B cell (primary cell): ENCODE measurements at regions not wholly inside any gene's neighbourhood (a gene's known extent, or its start where the extent isn't known, plus 50 kb on each side); places are given as distances from the start of the nearest gene placed in this dataset.

Source experiments
- ATAC-seq: fragments of 200-7000 bp; cut with Tn5 transposase; one replicate; pipeline ENCODE4 v1.10.0; 2021; ENCODE audit warnings: low read depth, mild to moderate bottlenecking, moderate number of reproducible peaks, moderate library complexity
- CTCF ChIA-PET: fragments of 350-600 bp; sonication (Branson Sonifier 250); formaldehyde crosslinking; loops from one replicate; lab custom pipeline; 2021; ENCODE audit warnings: antibody characterized with exemption, inconsistent platforms; lab: Charles Lee
- POLR2A ChIA-PET: fragments of 350-600 bp; sonication (Branson Sonifier 250); formaldehyde crosslinking; loops from one replicate; lab custom pipeline; 2021; ENCODE audit warnings: antibody characterized with exemption; lab: Charles Lee
- DNase-seq: peaks from one replicate; pipeline ENCODE4 v3.0.0; 2013
- H2AFZ ChIP-seq: 2 replicates; pipeline ENCODE4 v1.6.1; 2012; ENCODE audit warnings: mild to moderate bottlenecking, low read depth, low read length; ENCODE audit not compliant: insufficient read depth, poor library complexity, severe bottlenecking
- H3K27ac ChIP-seq, 2 donors: 1 replicate in 1 of 2; 2 replicates in 1 of 2; pipeline ENCODE4 v1.5.1; 2012 to 2013; ENCODE audit warnings: low read length in 2 of 2, mild to moderate bottlenecking in 2 of 2, moderate library complexity in 1 of 2
- H3K27me3 ChIP-seq, 4 experiments: fragments of 200-600 bp in 1 of 4; sonication (generic) in 1 of 4; replicated peaks in 1 of 4; 1 replicate in 2 of 4; 2 replicates in 2 of 4; pipeline versions ENCODE4 v1.6.1 to v1.7.0; 2013 to 2016; ENCODE audit warnings: low read length in 3 of 4, mild to moderate bottlenecking in 2 of 4, mixed read lengths in 1 of 4, moderate library complexity in 1 of 4; ENCODE audit not compliant: insufficient read depth in 4 of 4, control insufficient read depth in 3 of 4; ENCODE audit errors: control extremely low read depth in 1 of 4
- H3K36me3 ChIP-seq, 2 experiments: replicated peaks in 1 of 2; 1 replicate in 1 of 2; 2 replicates in 1 of 2; pipeline versions ENCODE4 v1.6.1 to v1.7.1; 2013; ENCODE audit warnings: low read length in 1 of 2; ENCODE audit not compliant: insufficient read depth in 2 of 2, control insufficient read depth in 1 of 2; ENCODE audit errors: control extremely low read depth in 1 of 2, extremely low read depth in 1 of 2
- H3K4me1 ChIP-seq, 2 donors: fragments of 200-600 bp in 1 of 2; sonication (generic) in 1 of 2; 1 replicate in 1 of 2; 2 replicates in 1 of 2; pipeline versions ENCODE4 v1.5.1 to v1.6.1; 2013 to 2017; ENCODE audit warnings: low read length in 2 of 2; ENCODE audit not compliant: control insufficient read depth in 2 of 2, insufficient read depth in 2 of 2
- H3K4me2 ChIP-seq: replicated peaks from 2 replicates; pipeline ENCODE3; 2012; ENCODE audit warnings: mild to moderate bottlenecking, low read depth, low read length; ENCODE audit not compliant: poor library complexity, severe bottlenecking
- H3K4me3 ChIP-seq, 5 experiments: fragments of 200-600 bp in 1 of 5; sonication (generic) in 1 of 5; 1 replicate in 3 of 5; 2 replicates in 2 of 5; pipeline versions ENCODE4 v1.5.1 to v1.7.0; 2011 to 2016; ENCODE audit warnings: low read length in 4 of 5, mild to moderate bottlenecking in 4 of 5, low read depth in 2 of 5, control low read depth in 1 of 5, moderate library complexity in 1 of 5; ENCODE audit not compliant: insufficient read depth in 1 of 5; ENCODE audit errors: control extremely low read depth in 1 of 5, extremely low read depth in 1 of 5
- H3K79me2 ChIP-seq: fragments of 200-600 bp; sonication (generic); one replicate; pipeline ENCODE4 v1.6.0; 2016; ENCODE audit warnings: low read length; ENCODE audit not compliant: control insufficient read depth, insufficient read depth
- H3K9ac ChIP-seq: fragments of 200-600 bp; sonication (generic); 2 replicates; pipeline ENCODE4 v1.6.1; 2017; ENCODE audit warnings: mild to moderate bottlenecking, low read length, moderate library complexity
- H3K9me3 ChIP-seq, 3 donors: one replicate each; pipeline versions ENCODE4 v1.6.1 to v1.7.1; 2013; ENCODE audit warnings: low read length in 2 of 3; ENCODE audit not compliant: control insufficient read depth in 2 of 3, insufficient read depth in 1 of 3; ENCODE audit errors: control extremely low read depth in 1 of 3
- H4K20me1 ChIP-seq: 2 replicates; pipeline ENCODE4 v1.6.0; 2012; ENCODE audit warnings: mild to moderate bottlenecking, low read length; ENCODE audit not compliant: insufficient read depth, control insufficient read depth, poor library complexity, severe bottlenecking
- H3K27ac Mint-ChIP-seq: one replicate; pipeline ENCODE4 v1.8.0; 2021; ENCODE audit warnings: mixed read lengths
- H3K27me3 Mint-ChIP-seq: one replicate; pipeline ENCODE4 v1.8.0; 2021; ENCODE audit warnings: mixed read lengths
- H3K4me1 Mint-ChIP-seq: one replicate; pipeline ENCODE4 v1.8.0; 2021; ENCODE audit warnings: mixed read lengths
- H3K4me3 Mint-ChIP-seq: one replicate; pipeline ENCODE4 v1.8.0; 2021; ENCODE audit warnings: mixed read lengths
- H3K9me3 Mint-ChIP-seq: one replicate; pipeline ENCODE4 v1.8.0; 2022; ENCODE audit warnings: mixed read lengths; ENCODE audit not compliant: insufficient read depth
- CTCF ChIP-seq: fragments of 200-600 bp; IDR thresholded peaks from one replicate; pipeline ENCODE4 v1.8.0; 2022; ENCODE audit warnings: antibody characterized with exemption, mild to moderate bottlenecking
- EZH2 ChIP-seq: IDR thresholded peaks from 2 replicates; pipeline ENCODE4 v1.6.1; 2012; ENCODE audit warnings: borderline replicate concordance, low read depth, mild to moderate bottlenecking, moderate library complexity, low read length; ENCODE audit not compliant: insufficient read depth, poor library complexity, severe bottlenecking
- WGBS: methylation state at CpG from one replicate; pipeline ENCODE4 v1.1.5; 2013; ENCODE audit warnings: missing lambda C conversion rate; ENCODE audit not compliant: insufficient coverage; 5-methylcytosine and 5-hydroxymethylcytosine counted together
- intact Hi-C: fragments of 100-400 bp; cut with micrococcal nuclease; formaldehyde crosslinking; loops from one replicate; pipeline ENCODE4 v1.10.0; 2022

DNA sequence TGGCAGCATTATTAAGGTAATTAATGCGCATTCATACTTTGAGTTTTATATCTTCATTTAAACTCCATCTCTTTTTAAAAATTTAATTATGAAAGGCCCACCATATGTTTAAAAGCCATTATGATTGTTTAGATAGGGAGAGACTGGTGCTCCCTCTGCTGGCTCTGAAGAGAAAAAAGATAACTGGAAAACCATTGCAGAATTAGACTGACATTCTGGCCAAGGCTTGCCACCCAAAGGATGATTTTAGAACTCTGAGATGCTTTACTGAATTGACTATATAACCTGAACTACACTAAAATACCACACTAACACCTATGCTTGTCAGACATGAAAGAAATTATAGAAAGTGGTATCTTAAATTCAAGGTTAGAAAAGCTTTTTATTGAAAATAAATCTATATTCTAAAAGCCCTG is 127.6 kb upstream of the SPOPL start:
- TF ChIP-seq EZH2 (no peak), CTCF (peak; percentile 57)
- ATAC-seq (no peak), DNase-seq (peak; percentile 5)
- Mint-ChIP-seq H3K4me1 (no peaks in the 10 kb centered on the region), H3K9me3 (no peaks in the 10 kb centered on the region), H3K27me3 (no peaks in the 10 kb centered on the region), H3K27ac (no peak overlapping the region), H3K4me3 (no peak overlapping the region)
- Histone ChIP-seq H3K36me3 (no peaks in the 10 kb centered on the region), H3K9me3 (peaks cover 0 to under 1% (median 0%) of the 10 kb centered on the region in 3 donors), H3K4me3 (no peak overlapping the region), H3K79me2 (no peaks in the 10 kb centered on the region), H2AFZ (no peak overlapping the region), H3K9ac (no peak overlapping the region), H4K20me1 (no peaks in the 10 kb centered on the region), H3K27me3 (no peaks in the 10 kb centered on the region), H3K27ac (no peak overlapping the region), H3K4me1 (no peaks in the 10 kb centered on the region), H3K4me2 (no peak overlapping the region)
- CTCF ChIA-PET = interaction anchor here (1.0 kb wide), 1 partner anchor 508 kb away, joined by 3 read pairs; no protein-coding TSS in a partner anchor
- WGBS = no CpG with 5 or more reads among the region's 1 CpG
- intact Hi-C loops = loop anchor here (5.0 kb wide), 1 partner anchor 413 kb away; no protein-coding TSS in a partner anchor
- POLR2A ChIA-PET = no interaction called here

GRCh38 chr2:138381373-138381772 is 120.2 kb upstream of the SPOPL start:
- no peaks in the 10 kb centered on the region for H3K36me3 ChIP-seq
- H3K9ac ChIP-seq = no peak overlapping the region
- H3K27ac ChIP-seq = no peak overlapping the region
- no peaks in the 10 kb centered on the region for H4K20me1 ChIP-seq
- H3K9me3 ChIP-seq = peaks cover 0 to 10% (median 0%) of the 10 kb centered on the region in 3 donors
- H3K4me3 ChIP-seq = no peak overlapping the region
- Mint-ChIP-seq H3K27ac (no peak overlapping the region), H3K4me1 (no peaks in the 10 kb centered on the region), H3K4me3 (no peak overlapping the region), H3K9me3 (peaks cover 9% of the 10 kb centered on the region), H3K27me3 (no peaks in the 10 kb centered on the region)
- H3K4me1 ChIP-seq = no peaks in the 10 kb centered on the region
- no peak overlapping the region for H2AFZ ChIP-seq
- POLR2A ChIA-PET = no interaction called here
- no peaks in the 10 kb centered on the region for H3K79me2 ChIP-seq
- ATAC-seq (no peak), DNase-seq (no peak)
- H3K4me2 ChIP-seq = no peak overlapping the region
- TF ChIP-seq EZH2 (no peak), CTCF (no peak)
- CTCF ChIA-PET = no interaction called here
- intact Hi-C loops = no loop called here
- no peaks in the 10 kb centered on the region for H3K27me3 ChIP-seq
